K562 (cell line): ENCODE measurements at regions not wholly inside any gene's neighbourhood (a gene's known extent, or its start where the extent isn't known, plus 50 kb on each side); places are given as distances from the start of the nearest gene placed in this dataset.

Experiments
- ATAC-seq: fragments of 200-7000 bp; cut with Tn5 transposase; 3 replicates; pipeline ENCODE4 v1.9.1; 2020; ENCODE audit warnings: moderate library complexity
- BruUV-seq: library from RNA; stranded (reverse); fragments of 400-500 nt; replicated peaks from 2 replicates; lab custom pipeline; 2021; lab: Mats Ljungman, UMichigan
- CTCF ChIA-PET: fragments of 300-600 bp; formaldehyde crosslinking; extraction: SDS; loops from one replicate; lab custom pipeline; 2021; ENCODE audit warnings: low intra/inter-chr PET ratio; lab: Yijun Ruan, JAX
- POLR2A ChIA-PET: fragments of 300-600, 350-650 bp; sonication (Branson Sonifier 250); formaldehyde crosslinking; extraction: SDS; loops from one replicate; lab custom pipeline; 2021; ENCODE audit warnings: antibody characterized with exemption, inconsistent platforms; lab: Yijun Ruan, JAX
- DNase-seq, 4 experiments: peaks; one replicate each; pipeline versions ENCODE4 v3.0.0 to v3.0.0-alpha.2; 2011 to 2018; ENCODE audit warnings: low spot score in 3 of 4, mixed read lengths in 3 of 4; ENCODE audit errors: extremely low read depth in 1 of 4
- FAIRE-seq: peaks from 2 replicates; lab custom pipeline; 2011; peaks lifted over from hg19 to GRCh38; lab: Jason Lieb, UNC
- H2AFZ ChIP-seq: 2 replicates; pipeline ENCODE4 v1.6.0; 2011; ENCODE audit warnings: low read depth, low read length, control low read depth, inconsistent platforms
- H3K27ac ChIP-seq: fragments of 200-600 bp; 3 replicates; pipeline ENCODE4 v1.8.0; 2011; ENCODE audit warnings: low read depth, mild to moderate bottlenecking, control low read depth, inconsistent platforms, low read length, moderate library complexity, mixed read lengths; ENCODE audit errors: extremely low read depth
- H3K27me3 ChIP-seq, 2 experiments: fragments of 300-600 bp in 1 of 2; 2 replicates in 1 of 2; 3 replicates in 1 of 2; pipeline versions ENCODE4 v1.6.0 to v1.8.0; 2011; ENCODE audit warnings: inconsistent platforms in 2 of 2, low read length in 2 of 2, mild to moderate bottlenecking in 1 of 2, mixed read lengths in 1 of 2, moderate library complexity in 1 of 2; ENCODE audit not compliant: control insufficient read depth in 2 of 2, insufficient read depth in 2 of 2
- H3K36me3 ChIP-seq: fragments of 300-600 bp; 3 replicates; pipeline ENCODE4 v1.8.0; 2011; ENCODE audit warnings: mild to moderate bottlenecking, low read length, inconsistent platforms; ENCODE audit not compliant: control insufficient read depth, insufficient read depth
- H3K4me1 ChIP-seq, 2 experiments: fragments of 200-600 bp in 1 of 2; replicated peaks in 1 of 2; 2 replicates in 1 of 2; 3 replicates in 1 of 2; pipeline versions ENCODE4 v1.5.1 to v1.8.0; 2011; ENCODE audit warnings: inconsistent platforms in 2 of 2, low read length in 2 of 2, mild to moderate bottlenecking in 1 of 2, mixed read lengths in 1 of 2, moderate library complexity in 1 of 2; ENCODE audit not compliant: control insufficient read depth in 2 of 2, insufficient read depth in 2 of 2
- H3K4me2 ChIP-seq: 2 replicates; pipeline ENCODE4 v1.6.1; 2011; ENCODE audit warnings: low read length, control low read depth, inconsistent platforms, mixed read lengths; ENCODE audit not compliant: insufficient read depth
- H3K4me3 ChIP-seq: fragments of 200-600 bp; sonication (generic), shearing (Covaris generic); 2 replicates; pipeline ENCODE4 v1.5.1; 2016; ENCODE audit warnings: control low read depth, inconsistent platforms
- H3K79me2 ChIP-seq: fragments of 200-600 bp; 3 replicates; pipeline ENCODE4 v1.8.0; 2011; ENCODE audit warnings: low read length, inconsistent platforms; ENCODE audit not compliant: control insufficient read depth, insufficient read depth
- H3K9ac ChIP-seq, 2 experiments: 2 replicates each; pipeline versions ENCODE4 v1.6.0 to v1.6.1; 2011; ENCODE audit warnings: low read depth in 2 of 2, low read length in 2 of 2, control low read depth in 1 of 2, inconsistent platforms in 1 of 2, mild to moderate bottlenecking in 1 of 2, mixed read lengths in 1 of 2; ENCODE audit not compliant: insufficient read depth in 1 of 2
- H3K9me1 ChIP-seq: one replicate; pipeline ENCODE4 v1.6.0; 2011; ENCODE audit warnings: inconsistent platforms, mild to moderate bottlenecking, low read length, moderate library complexity; ENCODE audit not compliant: control insufficient read depth, insufficient read depth
- H3K9me3 ChIP-seq: replicated peaks from 2 replicates; pipeline ENCODE4 v1.5.1; 2011; ENCODE audit warnings: low read depth, low read length, inconsistent platforms; ENCODE audit not compliant: control insufficient read depth, insufficient read depth
- H4K20me1 ChIP-seq: replicated peaks from 2 replicates; pipeline ENCODE4 v1.6.1; 2011; ENCODE audit warnings: low read length, inconsistent platforms, mixed read lengths; ENCODE audit not compliant: control insufficient read depth, insufficient read depth
- ATF2 ChIP-seq: sonication (generic); formaldehyde crosslinking; IDR thresholded peaks from 2 replicates; pipeline ENCODE4 v1.8.1; 2022; ENCODE audit warnings: missing genetic modification reagents
- CBX5 ChIP-seq: IDR thresholded peaks from 2 replicates; pipeline ENCODE4 v1.6.1; 2014; ENCODE audit warnings: low read depth, borderline replicate concordance
- DPF2 ChIP-seq: fragments of 450-650 bp; IDR thresholded peaks from 2 replicates; pipeline ENCODE4 v1.6.1; 2016
- FOS ChIP-seq: IDR thresholded peaks from 3 replicates; pipeline ENCODE4 v1.6.1; 2011; ENCODE audit not compliant: insufficient read length; ENCODE audit errors: extremely low read depth
- HIVEP1 ChIP-seq: fragments of 250-450 bp; sonication (Bioruptor Pico); IDR thresholded peaks from 2 replicates; pipeline ENCODE4 v1.4.0; 2020; ENCODE audit warnings: mild to moderate bottlenecking
- PHB ChIP-seq: fragments of 250-450 bp; sonication (Bioruptor Pico); IDR thresholded peaks from 2 replicates; pipeline ENCODE4 v1.5.0; 2021
- PHF21A ChIP-seq: fragments of 450-650 bp; IDR thresholded peaks from 2 replicates; pipeline ENCODE4 v1.6.1; 2017; ENCODE audit warnings: low read depth, borderline replicate concordance
- TBP ChIP-seq: optimal IDR thresholded peaks from 2 replicates; pipeline ENCODE3; 2011; ENCODE audit warnings: low read depth, low read length, improper control_type of control experiment
- ZNF780A ChIP-seq: fragments of 250-450 bp; sonication (Bioruptor Pico); IDR thresholded peaks from 2 replicates; pipeline ENCODE4 v1.5.0; 2021; ENCODE audit warnings: mild to moderate bottlenecking
- ZSCAN29 ChIP-seq: fragments of 450-650 bp; IDR thresholded peaks from 2 replicates; pipeline ENCODE4 v1.6.1; 2017
- WGBS: fragments of 100-300 bp; shearing (Covaris generic); methylation state at CpG from one replicate; pipeline ENCODE4 v1.1.6; 2016; ENCODE audit warnings: low coverage, mixed read lengths; ENCODE audit not compliant: insufficient coverage; ENCODE audit errors: missing lambda C conversion rate; 5-methylcytosine and 5-hydroxymethylcytosine counted together
- in situ Hi-C: fragments of 300-500 bp; cut with MboI; formaldehyde crosslinking; loops from 4 replicates; pipeline ENCODE4 v1.15.0; 2018; ENCODE audit warnings: inconsistent platforms, mixed read lengths
- intact Hi-C: fragments of 100-400 bp; cut with micrococcal nuclease; formaldehyde crosslinking; loops from 2 replicates; pipeline ENCODE4 v1.14.2; 2022
- TF ChIP-seq, protein P1 (sequence below): fragments of 250-450 bp; sonication (Bioruptor Pico); IDR thresholded peaks from 2 replicates; pipeline ENCODE4 v1.8.0; 2021; ENCODE audit warnings: borderline replicate concordance, mild to moderate bottlenecking, moderate library complexity; ENCODE audit not compliant: poor library complexity, severe bottlenecking

DNA sequence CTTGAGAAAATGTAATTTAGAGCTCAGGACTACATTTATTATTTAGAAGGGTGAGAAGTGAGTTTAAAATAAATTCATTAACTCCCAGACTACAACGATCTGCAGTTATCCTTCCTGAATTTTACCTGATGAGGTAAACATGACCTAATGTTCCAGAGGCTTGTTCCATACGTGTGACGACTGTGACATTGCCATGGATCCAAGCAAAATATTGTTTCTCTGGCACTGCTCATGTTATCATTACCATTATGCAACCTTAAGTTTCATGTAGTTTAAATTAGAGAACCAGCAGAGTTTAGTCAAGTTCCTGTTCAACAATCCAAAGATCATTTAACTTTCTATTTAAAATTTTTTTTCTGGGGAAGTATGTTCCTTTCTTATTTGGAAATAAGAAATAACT, 279.6 kb downstream of the KLF5 start:
- FAIRE-seq (no peak), DNase-seq (no peak), ATAC-seq (no peak)
- BruUV-seq: no TSS peak
- in situ Hi-C loops: no loop called here
- Histone ChIP-seq H3K36me3 (no peaks in the 10 kb centered on the region), H3K4me1 (no peaks in the 10 kb centered on the region), H3K9ac (no peak overlapping the region)
- no peak for TF ChIP-seq ZSCAN29
- TF ChIP-seq PHF21A: no peak
- no peak for TF ChIP-seq HIVEP1 (CRISPR knock-in tag)
- TF ChIP-seq PHB (CRISPR knock-in tag): no peak
- no peak for TF ChIP-seq DPF2
- TF ChIP-seq FOS: no peak
- TF ChIP-seq, protein P1, sequence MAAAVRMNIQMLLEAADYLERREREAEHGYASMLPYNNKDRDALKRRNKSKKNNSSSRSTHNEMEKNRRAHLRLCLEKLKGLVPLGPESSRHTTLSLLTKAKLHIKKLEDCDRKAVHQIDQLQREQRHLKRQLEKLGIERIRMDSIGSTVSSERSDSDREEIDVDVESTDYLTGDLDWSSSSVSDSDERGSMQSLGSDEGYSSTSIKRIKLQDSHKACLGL (CRISPR knock-in tag): no peak
- TF ChIP-seq TBP: no peak
- TF ChIP-seq ZNF780A (CRISPR knock-in tag): no peak
- TF ChIP-seq CBX5: no peak
- no peak for TF ChIP-seq ATF2
- TF ChIP-seq, all 486 proteins: peak for 0
- no peaks in the 10 kb centered on the region for H4K20me1 ChIP-seq
- WGBS: 0% methylated on average over 3 of the region's 3 CpGs
- intact Hi-C loops: no loop called here
- ChIA-PET POLR2A (no interaction called here), CTCF (no interaction called here)
- H3K27me3 ChIP-seq: no peaks in the 10 kb centered on the region
- H3K79me2 ChIP-seq: no peaks in the 10 kb centered on the region
- no peaks in the 10 kb centered on the region for H3K9me1 ChIP-seq
- H3K4me2 ChIP-seq: no peak overlapping the region
- no peak overlapping the region for H3K27ac ChIP-seq
- no peaks in the 10 kb centered on the region for H3K9me3 ChIP-seq
- no peak overlapping the region for H2AFZ ChIP-seq
- no peak overlapping the region for H3K4me3 ChIP-seq
